HG02759 (cell line): ENCODE measurements at regions not wholly inside any gene's neighbourhood (a gene's known extent, or its start where the extent isn't known, plus 50 kb on each side); places are given as distances from the start of the nearest gene placed in this dataset.
A peak's percentile ranks its signal among the peaks of the same experiment; 100 is the strongest.
"Not testable (repeated sequence)": the region's sequence is repeated elsewhere in the genome, so short reads cannot be mapped to it uniquely, and the experiment has no call there.

ENCODE experiments used
- ATAC-seq: cut with Tn5 transposase; IDR thresholded peaks from one replicate; pipeline ENCODE4 v1.9.1; 2021; ENCODE audit warnings: mild to moderate bottlenecking, moderate library complexity; ENCODE audit not compliant: unreplicated experiment

DNA sequence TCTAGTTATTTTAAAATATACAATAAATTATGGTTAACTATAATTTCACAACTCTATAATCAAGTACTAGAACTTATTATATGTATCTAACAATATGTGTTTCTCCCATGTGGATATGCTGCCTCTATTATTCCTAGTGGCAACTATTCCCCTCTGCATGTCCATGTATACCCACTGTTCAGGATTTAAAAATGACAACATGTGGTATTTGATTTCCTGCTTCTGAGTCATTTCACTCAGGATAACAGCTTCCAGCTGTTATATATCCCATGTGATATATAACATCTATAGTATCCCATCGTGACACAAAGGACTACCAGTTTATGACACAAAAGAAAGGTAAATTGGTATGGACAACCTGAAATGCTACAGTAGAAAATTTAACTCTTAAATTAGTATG lies 167.4 kb upstream of the TACR3 start:
- no peak for ATAC-seq

DNA sequence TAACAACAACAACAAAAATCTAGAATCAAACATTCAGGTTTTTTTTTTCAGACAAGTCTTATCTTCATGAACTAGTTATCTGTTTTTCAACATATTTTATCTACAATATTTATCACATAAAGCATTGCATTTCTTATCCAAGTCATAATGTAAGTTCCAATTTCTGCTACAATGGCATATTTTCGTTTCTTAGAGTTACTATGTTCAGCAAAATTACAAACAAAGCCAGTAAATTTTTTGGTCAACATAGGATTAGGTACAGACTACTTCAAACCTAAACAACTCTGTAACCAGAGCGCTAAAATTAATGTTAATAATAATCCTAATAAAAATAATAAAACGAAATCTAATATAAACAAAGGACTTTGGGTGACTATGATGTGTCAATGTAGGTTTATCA lies 165.4 kb upstream of the TACR3 start:
- no peak for ATAC-seq

DNA sequence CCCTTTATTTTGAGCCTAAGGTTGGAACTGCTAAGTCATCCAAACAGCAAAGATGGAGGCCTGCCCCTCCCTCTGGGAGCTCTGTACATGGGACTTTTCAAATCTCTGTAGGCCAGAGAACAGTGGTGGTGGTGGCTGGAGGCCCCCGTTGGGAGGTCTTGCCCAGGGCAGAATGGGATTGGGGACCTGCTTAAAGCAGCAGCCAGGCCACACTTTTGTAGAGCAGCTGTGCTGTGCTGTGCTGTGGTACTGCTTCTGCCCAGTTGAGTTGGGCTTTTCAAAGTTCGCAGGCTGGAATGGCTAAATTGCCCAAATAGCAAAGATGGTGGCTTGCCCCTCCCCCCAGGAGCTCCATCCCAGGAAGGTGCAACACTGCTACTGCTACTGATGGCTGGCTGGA lies 147.5 kb upstream of the TACR3 start:
- ATAC-seq: no peak

DNA sequence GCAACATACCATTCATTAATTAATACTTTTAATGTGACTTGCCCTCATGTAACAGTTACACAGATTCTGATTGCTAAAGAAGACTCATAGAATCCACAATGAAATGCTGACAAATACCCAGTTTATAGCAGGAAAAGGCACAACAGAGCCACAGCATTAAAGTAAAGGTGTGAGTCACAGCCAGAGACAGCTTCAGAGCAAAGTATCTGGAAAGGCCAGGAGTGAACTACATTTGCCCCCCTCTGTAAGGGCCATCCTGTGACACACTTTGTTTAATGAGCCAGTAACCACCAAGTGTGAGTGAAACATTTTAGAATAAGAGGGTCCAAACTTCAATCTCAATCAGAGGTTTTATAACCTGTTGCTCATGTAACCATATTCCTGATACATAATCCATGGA lies 133.8 kb upstream of the TACR3 start:
- ATAC-seq: no peak

DNA sequence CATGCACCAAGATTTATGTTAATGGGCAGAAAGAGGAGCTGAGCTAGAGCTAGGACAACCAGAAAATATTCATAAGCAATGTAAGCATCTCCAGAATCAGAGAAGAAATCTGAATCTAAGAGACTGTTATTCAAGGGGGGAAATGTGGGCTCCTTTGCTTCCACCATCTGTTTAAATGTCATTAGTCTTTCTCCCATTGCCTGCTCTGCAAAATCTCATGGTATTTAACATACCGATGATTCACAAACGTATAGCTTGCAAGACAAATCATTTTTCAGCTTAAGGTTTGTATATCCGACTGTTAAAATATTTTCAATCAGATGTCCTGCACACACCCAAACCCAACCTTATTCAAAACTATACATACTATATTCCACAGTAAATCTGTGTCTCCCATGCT lies 133.4 kb upstream of the TACR3 start:
- no peak for ATAC-seq

DNA sequence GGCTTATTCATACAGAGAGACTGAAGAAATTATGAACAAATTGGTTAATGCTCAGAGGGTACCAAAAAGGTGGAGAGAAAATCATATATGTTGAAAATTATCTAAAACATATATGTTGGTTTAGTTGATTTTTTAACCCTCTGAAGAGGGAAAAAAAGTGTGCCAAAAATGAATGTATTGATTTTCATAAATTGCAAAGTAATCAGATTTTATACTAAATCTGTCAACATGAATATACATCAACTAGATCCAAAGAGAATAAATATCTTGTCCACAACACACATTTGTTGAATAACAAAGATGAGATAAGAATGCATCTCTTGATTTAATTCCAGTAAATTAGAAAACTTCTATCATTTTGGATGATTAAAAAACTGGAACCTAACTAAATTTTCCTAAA lies 125.3 kb upstream of the TACR3 start:
- no peak for ATAC-seq

DNA sequence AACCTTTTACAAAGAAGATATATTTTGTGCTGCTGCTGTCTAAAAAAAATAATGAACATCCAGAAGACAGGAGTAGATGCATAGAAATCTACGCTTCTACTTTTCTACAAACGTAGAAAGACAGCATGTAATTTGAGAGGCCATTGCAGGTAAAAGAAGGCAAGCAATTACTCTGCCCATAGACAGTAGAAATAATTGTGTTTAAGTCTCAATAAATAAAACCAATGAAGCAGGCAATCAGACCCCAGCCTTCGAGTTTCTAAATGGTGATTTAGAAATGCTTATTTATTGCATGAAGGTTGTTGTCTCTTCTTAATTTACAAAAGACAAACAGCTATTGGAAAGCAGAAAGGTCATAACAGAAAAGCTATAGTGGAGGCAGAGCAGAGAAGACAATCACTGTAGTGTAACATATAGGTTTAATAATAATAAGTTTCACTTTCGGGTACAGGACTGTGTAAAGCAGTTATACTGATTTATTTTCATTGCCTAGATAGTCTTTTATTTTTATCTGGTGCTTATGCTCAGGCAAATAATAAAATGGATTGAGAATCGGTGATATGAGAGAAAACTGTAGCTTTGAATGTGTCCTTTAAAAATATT lies 123.0 kb upstream of the TACR3 start:
- ATAC-seq: no peak

DNA sequence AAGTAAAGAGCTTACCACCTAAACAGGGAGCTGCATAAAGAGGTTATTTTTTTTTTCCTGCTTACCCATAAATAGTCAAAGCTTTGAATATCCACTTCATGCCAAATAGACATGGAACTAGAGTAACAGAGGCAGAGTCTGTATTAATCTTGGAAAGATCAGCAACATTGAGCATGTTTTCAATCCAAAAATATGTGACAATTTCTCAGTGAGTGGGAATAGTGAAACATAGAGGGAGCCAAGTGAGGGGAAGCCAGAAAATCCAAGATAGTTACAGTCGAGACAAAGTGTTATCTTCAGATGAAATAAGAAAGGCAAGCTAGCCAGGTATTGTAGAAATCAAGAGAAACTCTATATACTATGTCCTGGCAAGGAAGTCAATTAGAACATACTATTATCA lies 122.3 kb upstream of the TACR3 start:
- no peak for ATAC-seq

DNA sequence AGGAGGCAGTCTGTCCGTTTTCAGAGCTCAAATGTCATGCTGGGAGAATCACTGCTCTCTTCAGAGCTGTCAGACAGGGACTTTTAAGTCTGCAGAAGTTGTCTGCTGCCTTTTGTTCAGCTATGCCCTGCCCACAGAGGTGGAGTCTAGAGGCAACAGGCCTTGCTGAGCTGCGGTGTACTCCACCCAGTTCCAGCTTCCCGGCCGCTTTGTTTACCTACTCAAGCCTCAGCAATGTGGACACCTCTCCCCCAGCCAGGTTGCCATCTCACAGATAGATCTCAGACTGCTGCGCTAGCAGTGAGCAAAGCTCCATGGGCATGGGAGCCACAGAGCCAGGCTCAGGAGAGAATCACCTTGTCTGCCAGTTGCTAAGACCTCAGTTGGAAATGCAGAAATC lies 90.5 kb upstream of the TACR3 start:
- not testable (repeated sequence) for ATAC-seq

DNA sequence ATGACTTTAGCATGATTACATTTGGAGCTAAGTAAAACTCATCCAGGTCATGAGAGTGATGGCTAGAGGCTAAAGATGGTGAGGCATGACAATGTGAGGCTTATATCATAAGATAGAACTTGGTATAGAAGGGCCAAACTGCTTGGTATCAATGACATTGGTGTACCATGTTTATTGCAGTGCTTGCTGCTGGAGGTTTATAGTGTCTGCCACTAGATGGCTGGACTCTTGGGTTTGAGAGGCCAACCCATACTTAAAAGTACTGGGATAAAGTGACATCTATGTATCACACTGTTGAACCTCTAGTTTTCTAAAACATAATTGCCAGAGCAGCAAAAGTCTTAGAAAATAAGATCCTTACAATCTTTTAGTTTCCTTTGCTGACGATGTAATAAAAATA lies 83.0 kb upstream of the TACR3 start:
- no peak for ATAC-seq

DNA sequence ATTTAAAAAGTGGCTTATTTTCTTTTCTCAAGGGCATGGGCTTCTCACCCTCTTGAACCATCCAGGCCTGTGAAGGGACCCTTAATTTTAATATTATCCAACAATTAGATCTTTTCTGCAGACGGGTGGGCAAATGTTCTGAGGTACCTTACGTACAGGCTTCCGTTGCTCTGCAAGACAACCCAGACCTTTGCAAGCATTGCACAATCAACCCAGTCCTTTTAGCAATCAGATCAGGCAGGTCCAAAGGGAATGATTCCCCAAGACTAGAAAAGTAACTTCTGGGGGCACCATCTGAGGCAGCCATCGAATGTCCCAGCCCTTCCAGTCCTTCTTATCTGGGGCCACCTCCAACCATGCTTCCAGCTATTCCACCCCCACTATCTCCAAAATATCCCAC lies 67.3 kb upstream of the TACR3 start:
- ATAC-seq: no peak

DNA sequence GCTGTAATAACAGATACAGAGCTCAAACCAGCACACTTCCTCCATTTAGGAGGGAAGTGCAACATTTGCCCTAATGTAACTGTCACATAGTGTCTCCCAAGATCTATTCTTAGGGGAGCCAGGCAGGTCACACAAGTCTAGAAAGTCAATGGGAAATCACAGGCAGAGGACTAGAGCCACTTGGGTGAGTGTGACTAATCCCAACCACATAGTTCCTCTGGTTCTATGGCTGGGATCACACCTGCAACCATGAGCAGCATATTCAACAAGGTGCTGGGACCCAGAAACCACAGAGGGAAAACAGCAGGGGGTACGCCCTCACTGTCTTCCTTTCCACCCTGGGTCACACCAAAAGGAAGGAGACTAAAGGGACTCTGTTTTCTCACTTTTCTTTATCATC lies 66.8 kb upstream of the TACR3 start:
- no peak for ATAC-seq

DNA sequence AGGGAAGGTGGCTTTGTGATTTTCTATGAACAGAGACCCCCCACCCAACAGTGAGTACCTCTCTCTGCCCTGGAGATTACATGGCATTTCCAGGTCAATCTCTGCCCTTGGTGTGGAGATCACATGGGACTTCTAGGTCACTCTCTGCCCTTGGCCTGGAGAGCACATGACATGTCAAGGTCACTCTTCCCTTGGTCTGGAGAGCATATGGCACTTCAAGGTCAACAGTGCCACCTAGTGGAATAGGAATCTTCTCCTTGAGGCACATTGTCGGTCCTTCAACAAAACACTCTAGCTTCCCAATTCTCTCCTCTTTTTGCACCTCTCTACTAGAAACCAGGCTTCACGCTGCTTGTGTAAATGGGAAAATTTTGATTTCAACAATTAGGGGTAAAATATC lies 66.2 kb upstream of the TACR3 start:
- ATAC-seq: peak; percentile 82

DNA sequence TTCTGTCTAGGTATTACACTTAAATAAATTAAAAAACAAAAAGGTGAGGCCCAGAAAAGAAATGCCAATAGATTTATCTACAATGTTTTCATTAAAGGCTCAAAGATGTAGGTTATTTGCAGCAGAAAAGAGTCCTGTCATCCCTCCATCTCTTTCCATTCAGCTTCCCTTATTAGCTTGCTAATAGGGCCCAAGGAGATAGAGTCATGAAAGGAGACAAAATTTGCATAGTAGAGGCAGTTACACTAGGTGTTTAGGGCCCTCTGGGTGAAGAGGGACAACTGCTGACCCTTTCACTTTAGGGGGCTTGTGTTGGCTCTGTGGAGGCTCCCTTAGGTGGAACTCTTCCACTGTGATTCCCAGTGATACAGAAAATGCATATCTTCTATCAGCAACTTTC lies 58.4 kb upstream of the TACR3 start:
- no peak for ATAC-seq

DNA sequence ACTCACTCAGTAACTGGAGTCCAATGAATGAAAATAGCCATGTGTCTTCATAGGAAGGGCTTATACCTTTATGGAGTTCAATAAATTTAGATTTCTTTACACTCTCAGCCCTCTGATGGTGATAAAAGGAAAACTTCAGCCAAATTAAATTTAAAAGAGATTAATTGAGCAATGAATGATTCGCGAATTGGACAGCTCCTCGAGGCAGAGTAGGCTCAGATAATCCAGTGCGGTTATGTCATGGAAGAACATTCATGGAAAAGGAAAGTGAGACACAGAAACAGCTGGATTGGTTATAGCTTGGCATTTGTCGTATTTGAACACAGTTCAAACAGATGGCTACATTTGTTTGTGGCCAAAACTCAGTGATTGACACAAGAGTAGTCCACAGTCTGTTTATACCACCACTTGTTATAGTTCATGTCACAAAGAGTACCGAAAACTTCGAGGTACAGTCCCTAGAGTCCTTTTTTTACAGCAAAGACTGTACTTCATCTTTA lies 54.6 kb upstream of the TACR3 start:
- no peak for ATAC-seq

DNA sequence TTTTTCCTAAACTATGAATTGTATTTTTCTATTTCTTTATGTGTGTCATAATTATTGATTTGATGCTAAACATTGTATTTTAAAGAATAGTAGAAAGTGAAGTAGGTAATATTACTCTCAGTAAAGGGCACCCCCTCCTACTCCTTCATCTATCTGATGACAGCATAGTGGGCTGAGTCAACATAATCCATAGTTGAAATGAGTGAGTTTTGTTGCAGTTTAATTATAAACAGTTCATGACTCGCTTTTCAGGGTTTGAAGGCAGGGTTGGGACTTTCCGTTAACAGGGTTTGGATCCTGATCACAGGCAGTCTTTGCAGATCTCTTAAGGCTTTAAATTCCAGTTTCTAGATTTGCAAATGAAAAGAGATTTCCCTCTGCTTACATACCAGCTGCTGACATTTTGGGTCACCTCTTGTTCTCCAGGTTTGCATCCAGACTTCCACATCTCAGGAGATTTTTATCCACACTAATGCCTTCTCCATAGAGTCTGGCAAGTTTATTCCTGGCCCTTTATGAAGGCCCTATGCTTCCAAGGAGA lies 54.0 kb upstream of the TACR3 start:
- no peak for ATAC-seq
